GM19452 (cell line): ENCODE measurements at regions not wholly inside any gene's neighbourhood (a gene's known extent, or its start where the extent isn't known, plus 50 kb on each side); places are given as distances from the start of the nearest gene placed in this dataset.

Source experiments
- ATAC-seq: cut with Tn5 transposase; IDR thresholded peaks from one replicate; pipeline ENCODE4 v1.9.1; 2021; ENCODE audit not compliant: unreplicated experiment

DNA sequence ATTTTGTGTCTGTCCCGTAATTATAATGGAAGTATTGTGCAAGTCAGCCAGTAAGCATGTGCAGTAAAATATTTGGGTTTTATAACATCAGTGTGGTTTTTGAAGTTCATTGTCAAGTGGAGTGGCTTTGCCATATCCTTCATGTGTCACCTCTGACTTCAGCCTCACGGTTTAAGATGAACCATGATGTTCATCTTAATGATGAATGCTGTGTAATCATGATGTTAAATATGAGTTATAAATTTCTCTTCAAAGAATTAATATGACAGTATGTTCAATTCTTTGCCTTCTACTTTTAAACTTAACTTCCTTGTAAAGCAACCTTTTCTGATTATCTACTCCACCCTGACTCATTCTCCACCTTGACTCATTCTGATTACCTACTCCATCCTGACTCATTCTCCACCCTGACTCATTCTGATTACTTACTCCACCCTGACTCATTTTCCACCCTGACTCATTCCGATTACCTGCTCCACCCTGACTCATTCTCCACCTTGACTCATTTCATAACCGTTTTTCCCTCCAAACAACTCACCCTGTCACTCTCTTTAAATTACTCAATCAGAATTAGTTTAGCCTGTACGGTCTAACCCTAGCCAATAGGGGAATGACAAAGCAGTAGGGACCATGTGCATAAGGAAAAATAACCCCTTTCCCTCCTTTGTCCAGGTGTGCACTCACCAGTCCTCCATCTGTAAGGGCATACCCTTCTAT lies 50.3 kb upstream of the ANKRD10 start:
- peak; percentile 98 for ATAC-seq
